PC-9 (cell line): ENCODE measurements at regions not wholly inside any gene's neighbourhood (a gene's known extent, or its start where the extent isn't known, plus 50 kb on each side); places are given as distances from the start of the nearest gene placed in this dataset.

Experiments
- BruUV-seq: library from RNA; stranded (reverse); fragments of 400-500 nt; replicated peaks from 2 replicates; lab custom pipeline; 2021; lab: Mats Ljungman, UMichigan
- CTCF ChIA-PET: fragments of 300-600 bp; sonication (Branson Sonifier 250); formaldehyde crosslinking; loops from one replicate; lab custom pipeline; 2022; ENCODE audit warnings: antibody characterized with exemption; lab: Charles Lee
- POLR2A ChIA-PET: fragments of 300-600 bp; sonication (Branson Sonifier 250); formaldehyde crosslinking; loops from one replicate; lab custom pipeline; 2022; ENCODE audit warnings: antibody characterized with exemption; ENCODE audit not compliant: unreplicated experiment; lab: Charles Lee
- DNase-seq, 2 experiments: peaks; one replicate each; pipeline versions ENCODE4 v3.0.0 to v3.0.0-alpha.2; 2015 to 2022; ENCODE audit warnings: mixed read lengths in 1 of 2
- H2AFZ ChIP-seq: fragments of 200-600 bp; sonication (generic); 2 replicates; pipeline ENCODE4 v1.8.1; 2017; ENCODE audit warnings: antibody characterized with exemption
- H3F3A ChIP-seq: fragments of 200-600 bp; sonication (generic); 2 replicates; pipeline ENCODE4 v1.8.1; 2017; ENCODE audit warnings: antibody characterized with exemption, mild to moderate bottlenecking, low read depth; ENCODE audit not compliant: insufficient read depth
- H3K27ac ChIP-seq: fragments of 200-600 bp; sonication (generic); 2 replicates; pipeline ENCODE4 v1.6.1; 2016; ENCODE audit warnings: mixed run types
- H3K27me3 ChIP-seq: fragments of 200-600 bp; sonication (generic); 2 replicates; pipeline ENCODE4 v1.6.1; 2016; ENCODE audit warnings: low read depth, mixed run types; ENCODE audit not compliant: insufficient read depth
- H3K36me3 ChIP-seq: fragments of 200-600 bp; sonication (generic); 2 replicates; pipeline ENCODE4 v1.6.1; 2016; ENCODE audit warnings: low read depth, mixed run types
- H3K4me1 ChIP-seq: fragments of 200-600 bp; sonication (generic); replicated peaks from 2 replicates; pipeline ENCODE4 v1.6.1; 2016; ENCODE audit warnings: mixed run types; ENCODE audit not compliant: insufficient read depth
- H3K4me2 ChIP-seq: fragments of 200-600 bp; sonication (generic); 2 replicates; pipeline ENCODE4 v1.6.1; 2017; ENCODE audit warnings: mixed run types
- H3K4me3 ChIP-seq: fragments of 200-600 bp; sonication (generic); 2 replicates; pipeline ENCODE4 v1.6.1; 2016; ENCODE audit warnings: mixed run types
- H3K79me2 ChIP-seq: fragments of 200-600 bp; sonication (generic); 2 replicates; pipeline ENCODE4 v1.6.1; 2017; ENCODE audit warnings: low read depth, mixed run types
- H3K9me2 ChIP-seq: fragments of 200-600 bp; sonication (generic); 2 replicates; pipeline ENCODE4 v1.8.1; 2017; ENCODE audit warnings: mild to moderate bottlenecking; ENCODE audit not compliant: insufficient read depth
- H3K9me3 ChIP-seq: fragments of 200-600 bp; sonication (generic); 2 replicates; pipeline ENCODE4 v1.8.1; 2016; ENCODE audit warnings: low read depth; ENCODE audit not compliant: insufficient read depth
- H4K20me1 ChIP-seq: fragments of 200-600 bp; sonication (generic); 2 replicates; pipeline ENCODE4 v1.8.1; 2017; ENCODE audit not compliant: insufficient read depth
- CTCF ChIP-seq: fragments of 200-600 bp; sonication (generic); conservative IDR thresholded peaks from 2 replicates; pipeline ENCODE4 v1.6.1; 2017; ENCODE audit warnings: mixed run types, antibody characterized with exemption, mild to moderate bottlenecking, moderate library complexity
- EZH2 ChIP-seq: fragments of 200-600 bp; sonication (generic); IDR thresholded peaks from 2 replicates; pipeline ENCODE4 v1.8.0; 2017; ENCODE audit warnings: antibody characterized with exemption, low read depth
- intact Hi-C: fragments of 100-400 bp; cut with micrococcal nuclease; formaldehyde crosslinking; loops from one replicate; pipeline ENCODE4 v1.10.0; 2022; ENCODE audit not compliant: unreplicated experiment

DNA sequence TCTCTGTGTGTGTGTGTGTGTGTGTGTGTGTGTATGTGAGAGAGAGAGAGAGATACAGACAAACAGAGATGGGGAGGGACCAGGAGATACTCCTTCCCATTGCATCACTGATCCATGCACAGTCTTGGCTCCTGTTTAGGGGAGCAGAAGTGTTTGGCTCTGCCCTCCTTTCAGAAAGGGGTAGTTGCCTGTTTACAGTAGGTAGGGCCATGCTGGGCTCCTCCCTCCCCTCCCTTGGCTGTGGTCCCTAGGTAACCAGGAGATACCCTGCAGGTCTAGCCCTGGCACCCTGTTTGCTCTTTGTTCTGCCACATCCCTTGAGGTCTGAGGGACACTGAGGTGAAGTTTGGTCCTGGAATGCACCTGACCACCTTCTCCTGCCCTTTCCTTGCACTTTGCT is 95.3 kb downstream of the RAMP3 start:
- H3K79me2 ChIP-seq, result no peaks in the 10 kb centered on the region
- no peak overlapping the region for H3K4me2 ChIP-seq
- no peaks in the 10 kb centered on the region for H3K4me1 ChIP-seq
- H2AFZ ChIP-seq, result no peak overlapping the region
- no peak overlapping the region for H3K4me3 ChIP-seq
- no peaks in the 10 kb centered on the region for H4K20me1 ChIP-seq
- TF ChIP-seq EZH2, result no peak
- TF ChIP-seq CTCF, result no peak
- H3K27ac ChIP-seq, result no peak overlapping the region
- H3K9me3 ChIP-seq, result no peaks in the 10 kb centered on the region
- ChIA-PET POLR2A (no interaction called here), CTCF (no interaction called here)
- intact Hi-C loops, result no loop called here
- no TSS peak for BruUV-seq
- DNase-seq, result peak in 1 of 2 experiments; percentile 9
- H3K27me3 ChIP-seq, result peaks cover 30% of the 10 kb centered on the region
- no peaks in the 10 kb centered on the region for H3K9me2 ChIP-seq
- H3F3A ChIP-seq, result no peaks in the 10 kb centered on the region
- no peaks in the 10 kb centered on the region for H3K36me3 ChIP-seq

GRCh38 chr7:45253368-45253767 is 95.8 kb downstream of the RAMP3 start:
- no peaks in the 10 kb centered on the region for H3K4me1 ChIP-seq
- H3K79me2 ChIP-seq, result no peaks in the 10 kb centered on the region
- ChIA-PET POLR2A (no interaction called here), CTCF (no interaction called here)
- H3K27me3 ChIP-seq, result peaks cover 30% of the 10 kb centered on the region
- H4K20me1 ChIP-seq, result no peaks in the 10 kb centered on the region
- no TSS peak for BruUV-seq
- H3K4me2 ChIP-seq, result no peak overlapping the region
- H3K9me2 ChIP-seq, result no peaks in the 10 kb centered on the region
- TF ChIP-seq EZH2, result no peak
- TF ChIP-seq CTCF, result no peak
- no peak overlapping the region for H3K27ac ChIP-seq
- intact Hi-C loops, result no loop called here
- no peak for DNase-seq
- no peak overlapping the region for H3K4me3 ChIP-seq
- no peaks in the 10 kb centered on the region for H3K9me3 ChIP-seq
- H3F3A ChIP-seq, result no peaks in the 10 kb centered on the region
- H3K36me3 ChIP-seq, result no peaks in the 10 kb centered on the region
- H2AFZ ChIP-seq, result no peak overlapping the region

DNA sequence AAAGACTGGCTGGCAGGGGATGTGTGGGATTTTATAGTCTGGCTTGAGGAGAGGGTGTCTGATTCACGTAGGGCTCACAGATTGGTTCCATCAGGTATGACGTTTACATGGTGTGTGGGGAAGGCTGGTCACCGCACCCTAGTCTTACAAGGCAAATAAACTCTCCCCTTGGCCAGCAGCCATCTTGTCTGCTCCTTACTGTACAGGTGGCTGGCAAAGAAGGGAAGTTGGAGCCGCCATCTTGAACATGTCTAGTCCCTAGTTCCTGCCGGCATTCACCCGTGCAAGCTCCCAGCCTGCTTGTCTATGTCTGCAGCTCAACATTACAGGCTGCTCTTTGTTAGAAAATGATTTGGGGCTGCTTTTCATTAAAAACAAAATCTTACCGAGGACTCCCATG is 97.6 kb downstream of the RAMP3 start:
- H2AFZ ChIP-seq, result no peak overlapping the region
- intact Hi-C loops, result no loop called here
- H3F3A ChIP-seq, result no peaks in the 10 kb centered on the region
- no peaks in the 10 kb centered on the region for H4K20me1 ChIP-seq
- DNase-seq, result no peak
- TF ChIP-seq CTCF (no peak), EZH2 (no peak)
- no peaks in the 10 kb centered on the region for H3K79me2 ChIP-seq
- no peaks in the 10 kb centered on the region for H3K9me3 ChIP-seq
- no peaks in the 10 kb centered on the region for H3K4me1 ChIP-seq
- H3K9me2 ChIP-seq, result no peaks in the 10 kb centered on the region
- ChIA-PET CTCF (no interaction called here), POLR2A (no interaction called here)
- no peak overlapping the region for H3K27ac ChIP-seq
- no peak overlapping the region for H3K4me3 ChIP-seq
- no TSS peak for BruUV-seq
- no peak overlapping the region for H3K4me2 ChIP-seq
- no peaks in the 10 kb centered on the region for H3K36me3 ChIP-seq
- peaks cover 28% of the 10 kb centered on the region for H3K27me3 ChIP-seq
